ENCODE measurements at regions not wholly inside any gene's neighbourhood (a gene's known extent, or its start where the extent isn't known, plus 50 kb on each side); places are given as distances from the start of the nearest gene placed in this dataset.
"Not testable (repeated sequence)": the region's sequence is repeated elsewhere in the genome, so short reads cannot be mapped to it uniquely, and the experiment has no call there.

DNA sequence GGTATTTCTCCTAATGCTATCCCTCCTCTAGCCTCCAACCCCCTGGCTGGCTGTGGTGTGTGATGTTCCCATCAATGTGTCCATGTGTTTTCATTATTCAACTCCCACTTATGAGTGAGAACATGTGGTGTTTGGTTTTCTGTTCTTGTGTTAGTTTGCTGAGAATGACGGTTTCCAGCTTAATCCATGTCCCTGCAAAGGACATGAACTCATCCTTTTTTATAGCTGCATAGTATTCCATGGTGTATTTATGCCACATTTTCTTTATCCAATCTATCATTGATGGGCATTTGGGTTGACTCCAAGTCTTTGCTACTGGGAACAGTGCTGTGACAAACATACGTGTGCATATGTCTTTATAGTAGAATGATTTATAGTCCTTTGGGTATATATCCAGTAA lies 204.4 kb upstream of the SSTR4 start:
- TF ChIP-seq CTCF, POLR2A (IDR thresholded peaks at IDR 0.05): not testable (repeated sequence)

All from heart left ventricle (tissue), 13 donors.